ENCODE measurements at regions not wholly inside any gene's neighbourhood (a gene's known extent, or its start where the extent isn't known, plus 50 kb on each side); places are given as distances from the start of the nearest gene placed in this dataset.

GRCh38 chr16:77539421-77540034 lies 104.7 kb upstream of the ADAMTS18 start:
- Mint-ChIP-seq H3K4me1 (ENCODE audit: unreplicated experiment) (no peaks in the 10 kb centered on the region), H3K27me3 (ENCODE audit: unreplicated experiment) (no peaks in the 10 kb centered on the region), H3K27ac (ENCODE audit: unreplicated experiment) (no peak overlapping the region), H3K9me3 (ENCODE audit: unreplicated experiment) (no peaks in the 10 kb centered on the region), H3K4me3 (ENCODE audit: unreplicated experiment) (no peak overlapping the region), H3K36me3 (ENCODE audit: unreplicated experiment) (no peaks in the 10 kb centered on the region)
- no peak for TF ChIP-seq CTCF (IDR thresholded peaks at IDR 0.05)
- no peak for DNase-seq (ENCODE audit: extremely low spot score, unreplicated experiment)

- H3K9me3 Mint-ChIP-seq (ENCODE audit: unreplicated experiment), result no peaks in the 10 kb centered on the region
- H3K27ac Mint-ChIP-seq (ENCODE audit: unreplicated experiment), result no peak overlapping the region
- no peak for TF ChIP-seq CTCF (IDR thresholded peaks at IDR 0.05)
- no peaks in the 10 kb centered on the region for H3K4me1 Mint-ChIP-seq (ENCODE audit: unreplicated experiment)
- no peak for DNase-seq (ENCODE audit: extremely low spot score, unreplicated experiment)
- H3K4me3 Mint-ChIP-seq (ENCODE audit: unreplicated experiment), result no peak overlapping the region
- no peaks in the 10 kb centered on the region for H3K36me3 Mint-ChIP-seq (ENCODE audit: unreplicated experiment)
- H3K27me3 Mint-ChIP-seq (ENCODE audit: unreplicated experiment), result no peaks in the 10 kb centered on the region
These were observed 105.8 kb upstream of the ADAMTS18 start for GRCh38 chr16:77540646-77541045.

DNA sequence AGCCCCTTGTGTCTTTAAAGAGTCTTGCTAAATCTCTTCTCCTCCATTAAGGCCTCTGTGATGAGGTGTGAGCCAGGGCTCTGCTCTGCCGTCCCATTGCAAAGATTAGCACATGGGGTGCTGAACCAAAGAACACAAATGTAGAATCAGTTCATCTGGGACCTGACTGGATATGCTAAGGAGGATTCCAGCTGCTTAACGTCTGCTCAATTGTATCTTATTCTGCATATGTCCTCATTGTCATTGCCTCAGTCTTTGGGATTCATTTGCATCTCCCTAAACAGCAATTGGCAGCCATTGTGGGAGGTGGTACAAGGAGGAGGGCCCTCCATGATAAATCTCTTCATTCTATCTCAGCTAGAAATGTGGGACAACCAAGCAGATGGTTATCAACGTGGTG lies 106.3 kb upstream of the ADAMTS18 start:
- no peak for TF ChIP-seq CTCF (IDR thresholded peaks at IDR 0.05)
- H3K9me3 Mint-ChIP-seq (ENCODE audit: unreplicated experiment), result no peaks in the 10 kb centered on the region
- no peak for DNase-seq (ENCODE audit: extremely low spot score, unreplicated experiment)
- H3K4me3 Mint-ChIP-seq (ENCODE audit: unreplicated experiment), result no peak overlapping the region
- no peak overlapping the region for H3K27ac Mint-ChIP-seq (ENCODE audit: unreplicated experiment)
- H3K27me3 Mint-ChIP-seq (ENCODE audit: unreplicated experiment), result no peaks in the 10 kb centered on the region
- no peaks in the 10 kb centered on the region for H3K36me3 Mint-ChIP-seq (ENCODE audit: unreplicated experiment)
- no peaks in the 10 kb centered on the region for H3K4me1 Mint-ChIP-seq (ENCODE audit: unreplicated experiment)

DNA sequence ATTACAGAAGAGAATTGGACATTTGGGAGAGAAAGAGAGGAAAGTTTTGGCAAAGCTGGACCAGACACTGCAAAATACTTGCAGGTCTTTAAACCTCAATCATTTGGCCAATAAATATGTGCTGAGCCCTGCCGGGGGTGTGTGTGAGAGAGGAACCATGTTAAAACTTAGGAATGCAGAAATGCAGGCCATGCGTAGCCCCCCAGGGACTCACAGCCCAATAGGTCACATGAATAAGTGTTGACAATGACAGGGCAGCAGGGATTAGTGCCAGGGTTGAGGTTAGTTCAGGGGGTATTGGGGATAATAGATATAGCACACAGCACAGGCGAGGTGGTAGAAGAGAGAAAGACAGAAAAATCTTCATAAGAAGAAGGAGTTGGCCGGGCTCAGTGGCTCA lies 113.3 kb upstream of the ADAMTS18 start:
- Mint-ChIP-seq H3K4me3 (ENCODE audit: unreplicated experiment) (no peak overlapping the region), H3K9me3 (ENCODE audit: unreplicated experiment) (peaks cover 3% of the 10 kb centered on the region), H3K36me3 (ENCODE audit: unreplicated experiment) (no peaks in the 10 kb centered on the region), H3K27me3 (ENCODE audit: unreplicated experiment) (no peaks in the 10 kb centered on the region), H3K27ac (ENCODE audit: unreplicated experiment) (no peak overlapping the region), H3K4me1 (ENCODE audit: unreplicated experiment) (no peaks in the 10 kb centered on the region)
- no peak for TF ChIP-seq CTCF (IDR thresholded peaks at IDR 0.05)
- no peak for DNase-seq (ENCODE audit: extremely low spot score, unreplicated experiment)

- DNase-seq (ENCODE audit: extremely low spot score, unreplicated experiment), result no peak
- no peak for TF ChIP-seq CTCF (IDR thresholded peaks at IDR 0.05)
- Mint-ChIP-seq H3K36me3 (ENCODE audit: unreplicated experiment) (no peaks in the 10 kb centered on the region), H3K9me3 (ENCODE audit: unreplicated experiment) (peaks cover 3% of the 10 kb centered on the region), H3K27ac (ENCODE audit: unreplicated experiment) (no peak overlapping the region), H3K4me1 (ENCODE audit: unreplicated experiment) (no peaks in the 10 kb centered on the region), H3K4me3 (ENCODE audit: unreplicated experiment) (no peak overlapping the region), H3K27me3 (ENCODE audit: unreplicated experiment) (no peaks in the 10 kb centered on the region)
These were observed 113.9 kb upstream of the ADAMTS18 start for GRCh38 chr16:77548766-77549165.

Data from osteocyte (in vitro differentiated cells).